IPS DF 6.9 (cell line): ENCODE measurements at regions not wholly inside any gene's neighbourhood (a gene's known extent, or its start where the extent isn't known, plus 50 kb on each side); places are given as distances from the start of the nearest gene placed in this dataset.

ENCODE experiments used
- DNase-seq: peaks from one replicate; pipeline ENCODE4 v3.0.0-alpha.2; 2013; ENCODE audit warnings: low read depth, low spot score
- H3K27ac ChIP-seq: one replicate; pipeline ENCODE4 v1.5.1; 2013; ENCODE audit warnings: low read length, control low read depth
- H3K27me3 ChIP-seq: 2 replicates; pipeline ENCODE4 v1.6.1; 2013; ENCODE audit warnings: mild to moderate bottlenecking, low read length; ENCODE audit not compliant: control insufficient read depth, insufficient read depth
- H3K36me3 ChIP-seq: 2 replicates; pipeline ENCODE4 v1.6.1; 2013; ENCODE audit warnings: low read length; ENCODE audit not compliant: control insufficient read depth, insufficient read depth
- H3K4me1 ChIP-seq: 2 replicates; pipeline ENCODE4 v1.6.1; 2013; ENCODE audit warnings: low read length; ENCODE audit not compliant: control insufficient read depth, insufficient read depth
- H3K4me3 ChIP-seq: 2 replicates; pipeline ENCODE4 v1.5.1; 2013; ENCODE audit warnings: mild to moderate bottlenecking, low read length
- H3K9me3 ChIP-seq: 2 replicates; pipeline ENCODE4 v1.6.1; 2013; ENCODE audit warnings: low read length, inconsistent platforms; ENCODE audit not compliant: control insufficient read depth, insufficient read depth
- WGBS: extraction: QIAGEN DNeasy Blood & Tissue Kit; methylation state at CpG from one replicate; pipeline ENCODE4 v1.1.7; 2013; ENCODE audit warnings: mixed read lengths, missing lambda C conversion rate; ENCODE audit not compliant: insufficient read length, insufficient coverage; 5-methylcytosine and 5-hydroxymethylcytosine counted together

DNA sequence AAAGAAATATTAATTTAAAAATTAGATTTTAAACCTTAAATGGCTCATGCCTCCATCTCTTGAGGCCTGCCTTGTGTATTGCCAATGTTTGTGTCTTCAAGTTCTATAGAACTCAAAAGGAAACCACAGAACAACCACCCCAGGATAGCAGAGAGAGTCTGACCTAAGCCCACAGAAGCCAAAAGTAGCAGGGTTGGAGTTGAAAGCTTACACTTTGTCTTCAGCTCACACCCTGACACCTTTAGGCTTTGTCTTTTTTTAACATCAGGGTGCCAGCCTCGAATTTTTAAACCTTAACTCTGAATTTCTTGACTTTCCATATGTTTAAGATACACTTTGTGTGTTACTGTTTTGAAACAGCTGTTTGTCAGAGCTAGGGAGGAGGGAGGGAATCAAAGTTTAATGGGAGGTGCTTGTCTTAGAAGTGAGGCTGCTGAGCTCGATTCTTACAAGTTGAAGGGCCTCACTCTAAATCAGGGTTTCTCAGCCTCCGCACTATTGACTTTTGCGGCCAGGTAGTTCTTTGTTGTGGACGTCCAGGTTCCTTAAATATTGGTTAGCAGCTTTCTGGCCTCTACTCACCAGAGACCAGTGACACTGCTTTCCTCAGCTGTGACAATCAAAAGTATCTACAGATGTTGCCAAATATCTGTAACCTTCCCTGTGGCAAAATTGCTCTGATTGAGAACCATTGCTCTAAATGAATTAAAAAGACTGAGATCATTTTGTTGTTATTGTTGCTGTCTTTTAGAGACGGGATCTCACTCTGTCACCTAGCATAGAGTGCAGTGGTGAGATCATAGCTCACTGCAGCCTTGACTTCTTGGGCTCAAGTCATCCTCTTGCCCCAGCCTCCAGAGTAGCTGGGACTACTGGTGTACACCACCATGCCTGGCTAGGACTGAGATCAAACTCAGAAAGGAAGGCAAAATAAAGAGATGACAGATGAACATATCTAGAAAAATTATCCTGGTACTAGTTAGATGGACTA, 139.2 kb upstream of the EOMES start:
- no CpG with 5 or more reads among the region's 6 CpGs for WGBS
- Histone ChIP-seq H3K36me3 (no peaks in the 10 kb centered on the region), H3K27me3 (no peaks in the 10 kb centered on the region), H3K4me1 (no peaks in the 10 kb centered on the region), H3K27ac (no peak overlapping the region), H3K9me3 (no peaks in the 10 kb centered on the region), H3K4me3 (no peak overlapping the region)
- DNase-seq = no peak

DNA sequence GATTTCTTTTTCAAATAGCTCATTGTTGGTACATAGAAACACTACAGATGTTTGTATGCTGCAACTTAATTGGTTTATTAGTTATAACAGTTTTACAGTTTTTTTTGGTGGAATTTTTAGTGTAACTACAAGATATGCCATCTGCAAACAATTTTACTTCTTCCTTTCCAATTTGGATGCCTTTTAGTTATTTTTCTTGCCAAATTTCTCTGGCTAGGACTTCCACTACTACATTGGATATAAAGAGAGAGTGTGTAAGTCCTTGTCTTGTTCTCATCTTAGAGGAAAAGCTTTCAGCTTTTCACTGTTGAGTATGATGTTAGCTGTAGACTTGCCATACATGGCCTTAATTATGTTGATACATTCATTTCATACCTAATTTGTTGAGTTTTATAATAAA, 143.6 kb upstream of the EOMES start:
- H3K4me3 ChIP-seq = no peak overlapping the region
- no peak overlapping the region for H3K27ac ChIP-seq
- no peaks in the 10 kb centered on the region for H3K36me3 ChIP-seq
- no peaks in the 10 kb centered on the region for H3K27me3 ChIP-seq
- no peak for DNase-seq
- H3K4me1 ChIP-seq = no peaks in the 10 kb centered on the region
- H3K9me3 ChIP-seq = no peaks in the 10 kb centered on the region

DNA sequence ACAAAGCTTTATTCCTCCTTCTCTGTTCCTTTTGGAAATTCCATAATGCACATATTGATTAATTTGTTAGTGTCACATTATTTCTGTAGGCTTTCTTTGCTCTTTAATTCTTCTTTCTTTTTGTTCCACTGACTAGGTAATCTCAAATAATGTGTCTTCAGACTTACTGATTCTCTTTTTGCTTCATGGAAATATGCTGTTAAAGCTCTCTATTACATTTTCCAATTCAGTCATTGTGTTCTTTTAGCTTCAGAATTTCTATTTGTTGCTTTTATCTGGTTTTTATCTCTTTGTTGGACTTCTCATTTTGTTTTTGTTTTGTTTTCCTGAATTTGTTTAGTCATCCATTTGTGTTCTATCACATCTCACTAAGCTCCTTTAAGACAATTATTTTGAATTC, 147.0 kb upstream of the EOMES start:
- Histone ChIP-seq H3K27ac (no peak overlapping the region), H3K4me1 (no peaks in the 10 kb centered on the region), H3K9me3 (no peaks in the 10 kb centered on the region), H3K36me3 (no peaks in the 10 kb centered on the region), H3K4me3 (no peak overlapping the region), H3K27me3 (no peaks in the 10 kb centered on the region)
- DNase-seq = no peak

DNA sequence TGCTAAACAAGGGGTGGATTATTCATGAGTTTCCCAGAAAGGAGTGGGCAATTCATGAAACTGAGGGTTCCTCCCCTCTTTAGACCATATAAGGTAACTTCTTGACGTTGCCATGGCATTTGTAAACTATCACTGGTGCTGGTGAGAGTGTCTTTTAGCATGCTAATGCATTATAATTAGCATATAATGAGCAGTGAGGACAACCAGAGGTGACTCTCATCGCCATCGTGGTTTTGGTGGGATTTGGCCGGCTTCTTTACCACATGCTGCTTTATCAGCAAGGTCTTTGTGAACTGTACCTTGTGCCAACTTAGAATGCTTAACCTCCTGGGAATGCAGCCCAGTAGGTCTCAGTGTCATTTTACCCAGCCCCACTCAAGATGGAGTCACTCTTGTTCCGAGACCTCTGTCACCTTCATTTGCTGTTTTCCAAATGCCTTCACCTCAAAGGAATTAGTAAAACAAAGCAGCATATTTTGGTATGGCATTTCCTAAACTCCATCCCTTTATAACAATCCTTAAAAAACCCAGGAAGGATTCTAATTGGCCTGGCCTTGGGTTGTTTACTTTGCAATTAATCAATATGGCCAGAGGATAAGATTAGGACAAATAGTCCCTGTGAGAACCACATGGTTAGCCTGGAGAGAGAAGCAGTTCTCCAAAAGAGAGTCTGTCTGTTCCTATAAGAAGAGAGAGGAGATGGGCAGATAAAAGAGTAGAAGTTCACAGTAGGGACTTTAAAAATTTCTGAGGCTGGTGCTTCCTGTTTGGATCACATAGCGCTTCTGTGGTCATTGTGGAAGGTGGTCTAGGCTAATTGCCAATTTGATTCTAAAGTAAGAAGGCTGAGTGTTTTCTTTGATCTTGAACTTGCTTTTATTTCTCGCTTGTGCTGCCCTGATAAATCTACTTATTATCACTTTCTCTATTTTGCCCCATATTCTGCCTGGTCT, 155.2 kb upstream of the EOMES start:
- Histone ChIP-seq H3K4me1 (no peaks in the 10 kb centered on the region), H3K4me3 (no peak overlapping the region), H3K9me3 (no peaks in the 10 kb centered on the region), H3K27me3 (no peaks in the 10 kb centered on the region), H3K27ac (no peak overlapping the region), H3K36me3 (no peaks in the 10 kb centered on the region)
- no CpG with 5 or more reads among the region's 7 CpGs for WGBS
- no peak for DNase-seq

DNA sequence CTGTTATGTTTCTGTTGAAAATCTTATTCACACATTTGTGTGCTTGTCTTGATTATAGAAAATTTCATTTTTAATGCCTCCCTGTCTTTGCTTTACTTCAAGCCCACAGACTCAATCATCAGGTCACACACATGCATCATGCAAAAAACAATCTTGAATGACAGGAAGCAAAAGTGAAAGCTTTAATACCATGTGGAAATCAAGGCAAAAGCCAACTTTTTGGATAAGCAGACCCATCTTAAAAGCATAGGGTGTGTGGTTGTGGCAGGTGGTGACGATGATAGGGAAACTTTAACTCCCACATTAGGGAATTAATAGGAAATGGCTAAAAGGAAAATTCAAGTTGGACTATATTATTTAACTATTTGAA, 155.9 kb upstream of the EOMES start:
- Histone ChIP-seq H3K4me3 (no peak overlapping the region), H3K27ac (no peak overlapping the region), H3K9me3 (no peaks in the 10 kb centered on the region), H3K4me1 (no peaks in the 10 kb centered on the region), H3K27me3 (no peaks in the 10 kb centered on the region), H3K36me3 (no peaks in the 10 kb centered on the region)
- no CpG with 5 or more reads among the region's 1 CpG for WGBS
- no peak for DNase-seq

DNA sequence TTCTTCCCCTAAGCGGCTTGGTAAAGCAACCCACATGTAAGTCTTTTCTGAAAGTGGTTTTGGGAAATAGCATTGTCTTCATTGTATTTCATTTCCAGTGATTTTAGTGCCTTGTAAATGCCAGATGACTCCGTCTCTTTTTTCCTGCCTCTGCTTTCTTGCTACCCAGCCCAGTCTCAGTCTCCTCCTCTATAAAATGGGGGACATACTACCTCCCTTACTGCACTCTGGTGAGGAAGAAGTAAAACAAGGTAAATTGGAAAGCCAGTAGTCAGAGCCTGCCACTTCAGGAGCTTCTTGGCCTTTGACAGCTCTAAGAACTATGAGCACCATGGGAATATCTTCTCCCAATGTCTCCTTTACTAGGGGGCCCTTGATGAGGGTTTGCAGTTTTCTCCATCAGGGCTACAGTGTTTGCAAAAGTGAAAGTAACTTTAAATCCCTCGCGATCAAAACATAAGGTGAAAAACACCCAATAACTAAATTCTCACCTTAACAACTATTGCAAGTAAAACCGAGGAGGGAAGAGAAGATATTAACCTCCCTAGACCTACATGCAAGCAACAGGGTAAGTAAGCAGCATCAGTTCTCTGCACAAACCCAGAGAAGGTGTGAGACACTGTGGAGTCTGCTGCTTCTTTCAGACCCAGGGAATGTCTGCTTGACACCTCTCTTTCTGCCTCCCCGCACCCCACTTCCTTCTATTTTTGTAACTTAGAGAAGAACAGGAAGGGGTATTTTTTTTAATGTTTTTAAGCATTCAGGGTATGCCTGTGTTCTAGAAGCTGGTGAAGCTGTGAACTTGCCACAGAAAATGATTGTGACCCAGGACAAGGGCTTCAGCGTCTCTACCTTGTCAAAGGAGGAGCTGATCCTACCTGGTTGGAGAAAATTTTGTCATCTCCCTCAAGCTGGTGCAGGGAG, 159.1 kb upstream of the EOMES start:
- WGBS = no CpG with 5 or more reads among the region's 7 CpGs

DNA sequence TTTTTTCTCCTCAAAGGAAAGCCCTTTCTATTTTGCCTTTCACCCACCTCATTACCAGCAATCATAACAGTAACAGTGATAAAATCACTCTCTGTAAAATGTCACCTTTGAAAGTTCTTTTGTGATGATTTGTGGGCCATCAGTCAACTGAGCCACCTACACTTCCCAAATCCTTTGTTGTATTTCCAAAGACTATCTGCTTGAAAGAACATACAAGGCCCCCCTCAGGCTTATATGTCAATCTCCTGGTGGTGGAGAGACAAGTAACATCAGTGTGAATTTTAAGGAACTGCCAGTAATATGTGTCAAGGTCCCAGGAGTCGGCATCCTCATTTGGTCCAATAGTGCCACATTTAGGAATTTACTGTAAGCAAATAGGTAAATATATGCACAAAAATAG, 161.1 kb upstream of the EOMES start:
- H3K4me1 ChIP-seq = peaks cover 3% of the 10 kb centered on the region; the same call in 1 of the 2 replicates
- DNase-seq = no peak
- no peak overlapping the region for H3K27ac ChIP-seq
- WGBS = no CpG with 5 or more reads among the region's 1 CpG
- H3K27me3 ChIP-seq = no peaks in the 10 kb centered on the region
- H3K9me3 ChIP-seq = no peaks in the 10 kb centered on the region
- H3K36me3 ChIP-seq = no peaks in the 10 kb centered on the region
- no peak overlapping the region for H3K4me3 ChIP-seq

More for the DNA sequence above, 159.1 kb upstream of the EOMES start:
- Histone ChIP-seq H3K4me3 (no peak overlapping the region), H3K4me1 (no peaks in the 10 kb centered on the region), H3K36me3 (no peaks in the 10 kb centered on the region), H3K9me3 (no peaks in the 10 kb centered on the region), H3K27ac (no peak overlapping the region), H3K27me3 (no peaks in the 10 kb centered on the region)
- DNase-seq = no peak

DNA sequence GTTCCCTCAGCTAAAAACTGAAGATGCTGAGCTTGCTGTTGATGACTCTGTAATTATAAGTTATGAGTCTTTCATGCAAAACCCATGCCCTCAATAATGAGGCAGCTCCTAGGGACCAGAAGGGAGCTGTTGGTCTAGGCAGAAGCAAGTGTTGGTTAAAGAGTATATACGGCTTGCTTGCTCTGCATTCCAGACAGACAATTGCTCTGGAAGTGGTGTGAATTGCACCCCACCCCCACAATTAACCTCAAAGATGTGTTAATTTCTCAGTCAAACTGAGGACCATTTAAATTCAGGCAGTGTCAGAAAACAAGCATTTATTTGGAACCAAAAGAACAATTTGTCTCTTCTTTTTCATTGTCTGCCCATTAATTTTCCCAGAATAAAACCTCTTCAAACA, 163.5 kb upstream of the EOMES start:
- DNase-seq = no peak
- WGBS = no CpG with 5 or more reads among the region's 1 CpG

DNA sequence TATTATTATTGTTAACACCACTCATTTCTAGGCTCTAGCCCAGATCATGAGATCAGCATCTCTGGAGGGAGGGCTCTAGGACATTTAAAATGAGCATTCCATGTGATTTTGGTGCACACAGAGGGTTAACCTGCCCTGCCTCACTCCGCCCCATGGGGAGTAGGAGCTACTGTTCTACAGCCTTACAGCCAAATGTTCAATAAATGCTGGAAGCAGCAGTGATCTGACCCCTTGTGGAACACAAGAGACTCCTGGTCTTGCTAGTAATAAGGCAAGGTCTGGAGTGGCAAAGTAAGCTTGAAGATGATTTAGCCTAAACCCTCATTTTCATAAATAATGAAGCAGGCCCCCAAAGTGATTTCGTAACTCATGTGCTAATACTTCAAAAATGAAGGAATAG, 166.4 kb upstream of the EOMES start:
- DNase-seq = no peak
- Histone ChIP-seq H3K27ac (no peak overlapping the region), H3K4me1 (peaks cover 3% of the 10 kb centered on the region; the same call in 1 of the 2 replicates), H3K9me3 (no peaks in the 10 kb centered on the region), H3K4me3 (no peak overlapping the region), H3K27me3 (no peaks in the 10 kb centered on the region), H3K36me3 (no peaks in the 10 kb centered on the region)
- no CpG with 5 or more reads among the region's 2 CpGs for WGBS

More for the DNA sequence above, 163.5 kb upstream of the EOMES start:
- no peaks in the 10 kb centered on the region for H3K36me3 ChIP-seq
- H3K27me3 ChIP-seq = no peaks in the 10 kb centered on the region
- H3K27ac ChIP-seq = no peak overlapping the region
- H3K4me1 ChIP-seq = peaks cover 3% of the 10 kb centered on the region; the same call in 1 of the 2 replicates
- no peak overlapping the region for H3K4me3 ChIP-seq
- no peaks in the 10 kb centered on the region for H3K9me3 ChIP-seq

DNA sequence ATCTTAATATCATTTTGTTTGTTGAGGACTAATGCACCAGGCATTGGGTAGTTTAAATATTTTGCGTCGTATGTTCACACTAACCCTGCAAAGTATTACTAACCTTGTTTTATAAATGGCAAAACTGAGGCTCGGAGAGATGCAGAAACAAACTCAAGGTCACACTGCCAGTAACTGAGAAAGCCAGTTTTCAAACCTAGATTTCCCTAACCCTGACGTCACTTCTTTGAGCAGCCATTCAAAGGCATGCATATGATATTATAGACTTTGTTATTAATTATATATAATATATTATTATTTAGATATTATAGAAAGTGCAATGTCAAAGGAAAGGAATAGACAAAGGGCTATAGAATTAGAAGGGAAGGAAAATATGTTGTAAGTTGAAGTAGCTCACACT, 167.6 kb upstream of the EOMES start:
- no peaks in the 10 kb centered on the region for H3K27me3 ChIP-seq
- DNase-seq = no peak
- peaks cover 3% of the 10 kb centered on the region; the same call in 1 of the 2 replicates for H3K4me1 ChIP-seq
- H3K9me3 ChIP-seq = no peaks in the 10 kb centered on the region
- H3K4me3 ChIP-seq = no peak overlapping the region
- WGBS = no CpG with 5 or more reads among the region's 4 CpGs
- no peaks in the 10 kb centered on the region for H3K36me3 ChIP-seq
- no peak overlapping the region for H3K27ac ChIP-seq
